SK-N-MC (cell line): ENCODE measurements at regions not wholly inside any gene's neighbourhood (a gene's known extent, or its start where the extent isn't known, plus 50 kb on each side); places are given as distances from the start of the nearest gene placed in this dataset.

Experiments
- EZH2 ChIP-seq: fragments of 200-600 bp; sonication (generic); IDR thresholded peaks from one replicate; pipeline ENCODE4 v1.6.1; 2017; ENCODE audit warnings: antibody characterized with exemption
- POLR2AphosphoS5 ChIP-seq: IDR thresholded peaks from 2 replicates; pipeline ENCODE4 v1.6.1; 2012; ENCODE audit warnings: mild to moderate bottlenecking, low read depth, low read length, borderline replicate concordance

DNA sequence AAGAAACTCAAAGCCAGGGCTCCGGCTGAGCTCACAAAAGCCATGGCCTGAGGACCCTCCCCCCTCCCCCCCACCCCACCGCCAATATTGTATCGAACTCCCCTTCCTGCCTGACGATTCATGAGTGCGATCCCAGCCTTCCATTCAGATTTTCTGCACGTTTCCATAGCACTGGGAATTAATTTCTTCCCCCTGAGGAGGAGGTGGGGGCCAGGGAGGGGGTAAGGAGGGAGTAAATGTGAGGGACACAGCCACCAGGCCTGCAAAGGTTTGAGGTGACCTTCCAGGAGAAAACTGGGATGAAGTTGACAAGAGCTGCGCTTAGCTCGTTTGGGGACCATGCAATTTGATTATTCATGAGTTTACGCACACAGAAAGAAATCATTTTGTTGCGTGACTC is 527.7 kb downstream of the MN1 start:
- TF ChIP-seq POLR2AphosphoS5 (no peak), EZH2 (no peak)
